ENCODE measurements at regions not wholly inside any gene's neighbourhood (a gene's known extent, or its start where the extent isn't known, plus 50 kb on each side); places are given as distances from the start of the nearest gene placed in this dataset.

GRCh38 chr7:84512055-84512454, 317.5 kb upstream of the SEMA3A start:
- Histone ChIP-seq H3K36me3 (no peaks in the 10 kb centered on the region), H3K4me3 (no peak overlapping the region), H3K27ac (no peak overlapping the region), H3K4me1 (no peaks in the 10 kb centered on the region), H3K27me3 (no peaks in the 10 kb centered on the region), H3K9me3 (no peaks in the 10 kb centered on the region)
- WGBS: 96% methylated on average over 1 of the region's 1 CpG
- TF ChIP-seq EP300 (IDR thresholded peaks at IDR 0.05) (no peak), POLR2A (IDR thresholded peaks at IDR 0.05) (no peak), CTCF (IDR thresholded peaks at IDR 0.05) (no peak), POLR2AphosphoS5 (IDR thresholded peaks at IDR 0.05) (no peak)
- no peak for DNase-seq (ENCODE audit: low spot score in 2 of 2)

- Histone ChIP-seq H3K27me3 (no peaks in the 10 kb centered on the region), H3K9me3 (no peaks in the 10 kb centered on the region), H3K4me1 (no peaks in the 10 kb centered on the region), H3K36me3 (no peaks in the 10 kb centered on the region), H3K4me3 (no peak overlapping the region), H3K27ac (no peak overlapping the region)
- WGBS: 45% methylated on average over 1 of the region's 1 CpG
- DNase-seq (ENCODE audit: low spot score in 2 of 2): no peak
- TF ChIP-seq EP300 (IDR thresholded peaks at IDR 0.05): no peak
- no peak for TF ChIP-seq POLR2A (IDR thresholded peaks at IDR 0.05)
- TF ChIP-seq POLR2AphosphoS5 (IDR thresholded peaks at IDR 0.05): no peak
- no peak for TF ChIP-seq CTCF (IDR thresholded peaks at IDR 0.05)
Observed at GRCh38 chr7:84510505-84510904, 315.9 kb upstream of the SEMA3A start.

- Histone ChIP-seq H3K27me3 (no peaks in the 10 kb centered on the region), H3K27ac (no peak overlapping the region), H3K36me3 (no peaks in the 10 kb centered on the region), H3K4me1 (no peaks in the 10 kb centered on the region), H3K9me3 (no peaks in the 10 kb centered on the region), H3K4me3 (no peak overlapping the region)
- DNase-seq (ENCODE audit: low spot score in 2 of 2): no peak
- no peak for TF ChIP-seq EP300 (IDR thresholded peaks at IDR 0.05)
- no peak for TF ChIP-seq POLR2AphosphoS5 (IDR thresholded peaks at IDR 0.05)
- TF ChIP-seq POLR2A (IDR thresholded peaks at IDR 0.05): no peak
- TF ChIP-seq CTCF (IDR thresholded peaks at IDR 0.05): no peak
- WGBS: 78% methylated on average over 1 of the region's 1 CpG
Observed at GRCh38 chr7:84509522-84509921, 314.9 kb upstream of the SEMA3A start.

- Histone ChIP-seq H3K9me3 (no peaks in the 10 kb centered on the region), H3K27me3 (no peaks in the 10 kb centered on the region), H3K4me3 (no peak overlapping the region), H3K36me3 (no peaks in the 10 kb centered on the region), H3K27ac (no peak overlapping the region), H3K4me1 (no peaks in the 10 kb centered on the region)
- DNase-seq (ENCODE audit: low spot score in 2 of 2): no peak
- WGBS: 66% methylated on average over 4 of the region's 4 CpGs
- TF ChIP-seq CTCF (IDR thresholded peaks at IDR 0.05): no peak
- no peak for TF ChIP-seq POLR2A (IDR thresholded peaks at IDR 0.05)
- TF ChIP-seq POLR2AphosphoS5 (IDR thresholded peaks at IDR 0.05): no peak
- TF ChIP-seq EP300 (IDR thresholded peaks at IDR 0.05): no peak
Observed at GRCh38 chr7:84508606-84509005, 314.0 kb upstream of the SEMA3A start.

GRCh38 chr7:84507529-84507928, 312.9 kb upstream of the SEMA3A start:
- no peaks in the 10 kb centered on the region for H3K27me3 ChIP-seq
- no peaks in the 10 kb centered on the region for H3K4me1 ChIP-seq
- DNase-seq (ENCODE audit: low spot score in 2 of 2): no peak
- H3K9me3 ChIP-seq: no peaks in the 10 kb centered on the region
- no peak overlapping the region for H3K4me3 ChIP-seq
- no peak overlapping the region for H3K27ac ChIP-seq
- H3K36me3 ChIP-seq: no peaks in the 10 kb centered on the region
- no peak for TF ChIP-seq CTCF (IDR thresholded peaks at IDR 0.05)
- no peak for TF ChIP-seq POLR2AphosphoS5 (IDR thresholded peaks at IDR 0.05)
- TF ChIP-seq EP300 (IDR thresholded peaks at IDR 0.05): no peak
- TF ChIP-seq POLR2A (IDR thresholded peaks at IDR 0.05): no peak
- 90% methylated on average over 5 of the region's 5 CpGs for WGBS
